ENCODE measurements at regions not wholly inside any gene's neighbourhood (a gene's known extent, or its start where the extent isn't known, plus 50 kb on each side); places are given as distances from the start of the nearest gene placed in this dataset.

GRCh38 chr10:24784061-24784460 lies 60.4 kb upstream of the ARHGAP21 start:
- Histone ChIP-seq H3K9ac (no peak overlapping the region), H2AFZ (replicated peaks) (no peak overlapping the region), H3K4me1 (no peaks in the 10 kb centered on the region), H3K4me3 (no peak overlapping the region), H3K79me2 (ENCODE audit: low read depth) (no peaks in the 10 kb centered on the region), H3K27ac (no peak overlapping the region), H3K36me3 (no peaks in the 10 kb centered on the region), H3K9me3 (ENCODE audit: low read depth) (no peaks in the 10 kb centered on the region), H3K4me2 (no peak overlapping the region), H3K27me3 (no peaks in the 10 kb centered on the region), H4K20me1 (ENCODE audit: low read depth) (no peaks in the 10 kb centered on the region), H3F3A (ENCODE audit: low read depth) (no peaks in the 10 kb centered on the region)
- Mint-ChIP-seq H3K36me3 (no peaks in the 10 kb centered on the region), H3K4me3 (no peak overlapping the region), H3K9me3 (peaks cover 3% of the 10 kb centered on the region), H3K4me1 (peaks cover 3% of the 10 kb centered on the region), H3K27ac (no peak overlapping the region), H3K27me3 (ENCODE audit: insufficient read depth, low read depth) (peaks cover 8% of the 10 kb centered on the region)
- TF ChIP-seq EZH2phosphoT487 (IDR thresholded peaks at IDR 0.05), result no peak
- no peak for TF ChIP-seq EZH2 (IDR thresholded peaks at IDR 0.05)
- TF ChIP-seq, protein P1, sequence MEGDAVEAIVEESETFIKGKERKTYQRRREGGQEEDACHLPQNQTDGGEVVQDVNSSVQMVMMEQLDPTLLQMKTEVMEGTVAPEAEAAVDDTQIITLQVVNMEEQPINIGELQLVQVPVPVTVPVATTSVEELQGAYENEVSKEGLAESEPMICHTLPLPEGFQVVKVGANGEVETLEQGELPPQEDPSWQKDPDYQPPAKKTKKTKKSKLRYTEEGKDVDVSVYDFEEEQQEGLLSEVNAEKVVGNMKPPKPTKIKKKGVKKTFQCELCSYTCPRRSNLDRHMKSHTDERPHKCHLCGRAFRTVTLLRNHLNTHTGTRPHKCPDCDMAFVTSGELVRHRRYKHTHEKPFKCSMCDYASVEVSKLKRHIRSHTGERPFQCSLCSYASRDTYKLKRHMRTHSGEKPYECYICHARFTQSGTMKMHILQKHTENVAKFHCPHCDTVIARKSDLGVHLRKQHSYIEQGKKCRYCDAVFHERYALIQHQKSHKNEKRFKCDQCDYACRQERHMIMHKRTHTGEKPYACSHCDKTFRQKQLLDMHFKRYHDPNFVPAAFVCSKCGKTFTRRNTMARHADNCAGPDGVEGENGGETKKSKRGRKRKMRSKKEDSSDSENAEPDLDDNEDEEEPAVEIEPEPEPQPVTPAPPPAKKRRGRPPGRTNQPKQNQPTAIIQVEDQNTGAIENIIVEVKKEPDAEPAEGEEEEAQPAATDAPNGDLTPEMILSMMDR (IDR thresholded peaks at IDR 0.05), result no peak
- no peak for DNase-seq (ENCODE audit: low spot score)

GRCh38 chr10:24783504-24783903 lies 59.8 kb upstream of the ARHGAP21 start:
- H3K9ac ChIP-seq, result no peak overlapping the region
- H3F3A ChIP-seq (ENCODE audit: low read depth), result no peaks in the 10 kb centered on the region
- no peaks in the 10 kb centered on the region for H3K4me1 ChIP-seq
- H3K9me3 Mint-ChIP-seq, result peaks cover 3% of the 10 kb centered on the region
- H3K4me3 Mint-ChIP-seq, result no peak overlapping the region
- no peak overlapping the region for H2AFZ ChIP-seq (replicated peaks)
- H3K27ac Mint-ChIP-seq, result no peak overlapping the region
- H3K4me1 Mint-ChIP-seq, result peaks cover 3% of the 10 kb centered on the region
- H3K9me3 ChIP-seq (ENCODE audit: low read depth), result no peaks in the 10 kb centered on the region
- no peaks in the 10 kb centered on the region for H4K20me1 ChIP-seq (ENCODE audit: low read depth)
- H3K27me3 ChIP-seq, result no peaks in the 10 kb centered on the region
- H3K36me3 ChIP-seq, result no peaks in the 10 kb centered on the region
- TF ChIP-seq EZH2 (IDR thresholded peaks at IDR 0.05), result no peak
- TF ChIP-seq, protein P1 (IDR thresholded peaks at IDR 0.05), result no peak
- TF ChIP-seq EZH2phosphoT487 (IDR thresholded peaks at IDR 0.05), result no peak
- H3K79me2 ChIP-seq (ENCODE audit: low read depth), result no peaks in the 10 kb centered on the region
- H3K36me3 Mint-ChIP-seq, result no peaks in the 10 kb centered on the region
- DNase-seq (ENCODE audit: low spot score), result no peak
- no peak overlapping the region for H3K4me2 ChIP-seq
- peaks cover 8% of the 10 kb centered on the region for H3K27me3 Mint-ChIP-seq (ENCODE audit: insufficient read depth, low read depth)
- no peak overlapping the region for H3K4me3 ChIP-seq
- no peak overlapping the region for H3K27ac ChIP-seq

DNA sequence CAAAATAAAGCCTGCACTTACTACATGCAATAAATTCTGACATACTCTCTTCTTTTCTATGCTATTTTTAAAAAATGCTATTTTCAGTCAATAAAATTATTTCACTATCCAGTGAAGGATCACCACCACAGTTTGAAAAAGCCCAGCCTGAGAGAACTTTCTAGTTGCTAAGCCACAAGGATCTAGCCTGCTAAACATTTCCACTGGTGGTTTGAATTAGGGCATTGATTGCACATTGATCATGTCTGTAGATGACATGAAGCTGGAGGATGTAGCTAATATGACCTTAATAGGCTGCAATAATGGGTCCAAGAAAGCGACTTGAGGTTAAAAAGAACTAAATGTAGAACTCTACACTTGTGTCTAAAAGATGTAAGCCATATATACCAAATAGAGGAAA lies 56.0 kb upstream of the ARHGAP21 start:
- Histone ChIP-seq H3F3A (ENCODE audit: low read depth) (no peaks in the 10 kb centered on the region), H2AFZ (replicated peaks) (no peak overlapping the region), H3K4me1 (no peaks in the 10 kb centered on the region), H3K79me2 (ENCODE audit: low read depth) (no peaks in the 10 kb centered on the region), H3K9me3 (ENCODE audit: low read depth) (no peaks in the 10 kb centered on the region), H3K4me2 (no peak overlapping the region), H4K20me1 (ENCODE audit: low read depth) (no peaks in the 10 kb centered on the region), H3K4me3 (no peak overlapping the region), H3K36me3 (no peaks in the 10 kb centered on the region), H3K27ac (no peak overlapping the region), H3K9ac (no peak overlapping the region), H3K27me3 (no peaks in the 10 kb centered on the region)
- Mint-ChIP-seq H3K4me3 (no peak overlapping the region), H3K36me3 (no peaks in the 10 kb centered on the region), H3K27ac (no peak overlapping the region), H3K9me3 (peaks cover 3% of the 10 kb centered on the region), H3K4me1 (no peaks in the 10 kb centered on the region), H3K27me3 (ENCODE audit: insufficient read depth, low read depth) (peaks cover 3% of the 10 kb centered on the region)
- no peak for TF ChIP-seq EZH2phosphoT487 (IDR thresholded peaks at IDR 0.05)
- TF ChIP-seq EZH2 (IDR thresholded peaks at IDR 0.05), result no peak
- TF ChIP-seq, protein P1 (IDR thresholded peaks at IDR 0.05), result no peak
- no peak for DNase-seq (ENCODE audit: low spot score)
